Body of pancreas (tissue), 4 donors: ENCODE measurements at regions not wholly inside any gene's neighbourhood (a gene's known extent, or its start where the extent isn't known, plus 50 kb on each side); places are given as distances from the start of the nearest gene placed in this dataset.

Experiments
- CTCF ChIP-seq, 7 experiments: fragments of 450-650 bp in 4 of 7; fragments of 200-600 bp in 3 of 7; sonication (generic) in 3 of 7; IDR thresholded peaks; one replicate each; pipeline ENCODE4 v1.5.1; 2016 to 2019; ENCODE audit warnings: antibody characterized with exemption in 7 of 7
- POLR2A ChIP-seq, 3 donors: fragments of 450-650 bp; IDR thresholded peaks; one replicate each; pipeline ENCODE4 v1.6.1; 2016; ENCODE audit warnings: antibody characterized with exemption in 3 of 3, mild to moderate bottlenecking in 2 of 3

DNA sequence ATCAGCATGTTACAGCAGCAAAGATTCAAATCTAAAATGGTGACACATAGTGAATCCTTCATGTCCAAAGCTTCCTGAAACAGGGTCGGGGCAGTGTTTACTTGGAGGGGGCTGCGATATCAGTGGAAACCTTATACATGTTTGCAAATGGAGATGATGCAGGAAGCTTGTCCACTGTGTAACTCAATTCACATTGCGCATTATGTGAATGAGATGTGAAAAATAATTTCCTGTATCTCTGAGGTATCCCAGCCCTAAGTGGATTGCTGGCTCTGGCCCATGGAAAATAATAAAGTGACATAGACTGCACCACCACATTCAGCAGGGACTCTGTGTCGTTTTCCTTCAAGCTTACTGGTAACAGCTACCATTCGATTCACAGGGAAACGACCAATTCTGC is 505.5 kb downstream of the GALR1 start:
- TF ChIP-seq CTCF (IDR thresholded peaks at IDR 0.05) (no peak), POLR2A (IDR thresholded peaks at IDR 0.05) (no peak)
